H1 (cell line): ENCODE measurements at regions not wholly inside any gene's neighbourhood (a gene's known extent, or its start where the extent isn't known, plus 50 kb on each side); places are given as distances from the start of the nearest gene placed in this dataset.

ENCODE experiments used
- CTCF ChIA-PET: fragments of 300-600 bp; sonication (Branson Sonifier 250); formaldehyde crosslinking; loops from one replicate; lab custom pipeline; 2021; ENCODE audit not compliant: partially characterized antibody; lab: Charles Lee
- POLR2A ChIA-PET: fragments of 300-600 bp; sonication (Branson Sonifier 250); formaldehyde crosslinking; loops from one replicate; lab custom pipeline; 2021; ENCODE audit warnings: inconsistent platforms; ENCODE audit not compliant: partially characterized antibody; lab: Charles Lee
- DNase-seq, 2 experiments: peaks; one replicate each; pipeline versions ENCODE4 v3.0.0 to v3.0.0-alpha.2; 2010 to 2022; ENCODE audit warnings: low spot score in 2 of 2, low read depth in 1 of 2, mixed read lengths in 1 of 2
- FAIRE-seq: peaks from 2 replicates; lab custom pipeline; 2011; peaks lifted over from hg19 to GRCh38; lab: Jason Lieb, UNC
- H2AFZ ChIP-seq: 2 replicates; pipeline ENCODE4 v1.8.1; 2012; ENCODE audit warnings: low read length, inconsistent platforms
- H2AK5ac ChIP-seq: 2 replicates; pipeline ENCODE4 v1.6.1; 2013; ENCODE audit warnings: low read depth, low read length
- H2BK120ac ChIP-seq: replicated peaks from 2 replicates; pipeline ENCODE3; 2013; ENCODE audit warnings: low read depth, low read length, inconsistent platforms
- H2BK12ac ChIP-seq: 2 replicates; pipeline ENCODE4 v1.6.1; 2013; ENCODE audit warnings: low read depth, low read length
- H2BK15ac ChIP-seq: 2 replicates; pipeline ENCODE4 v1.6.1; 2013; ENCODE audit warnings: low read length
- H2BK20ac ChIP-seq: 2 replicates; pipeline ENCODE4 v1.6.1; 2013; ENCODE audit warnings: low read length
- H2BK5ac ChIP-seq: 2 replicates; pipeline ENCODE4 v1.6.1; 2013; ENCODE audit warnings: low read depth, low read length
- H3K14ac ChIP-seq: 2 replicates; pipeline ENCODE4 v1.6.1; 2013; ENCODE audit warnings: inconsistent platforms; ENCODE audit not compliant: insufficient read length
- H3K18ac ChIP-seq: 2 replicates; pipeline ENCODE4 v1.6.1; 2013; ENCODE audit warnings: low read length; ENCODE audit errors: extremely low read depth
- H3K23ac ChIP-seq: 2 replicates; pipeline ENCODE4 v1.6.1; 2013; ENCODE audit warnings: inconsistent platforms; ENCODE audit not compliant: insufficient read length
- H3K23me2 ChIP-seq: 2 replicates; pipeline ENCODE4 v1.6.1; 2013; ENCODE audit warnings: low read depth, low read length
- H3K27ac ChIP-seq: 2 replicates; pipeline ENCODE4 v1.6.1; 2011; ENCODE audit warnings: low read depth, low read length, inconsistent platforms
- H3K27me3 ChIP-seq, 4 experiments: replicated peaks in 1 of 4; 1 replicate in 1 of 4; 2 replicates in 3 of 4; pipeline versions ENCODE4 v1.6.1 to v1.8.1; 2011 to 2013; ENCODE audit warnings: low read length in 3 of 4, mild to moderate bottlenecking in 3 of 4, inconsistent platforms in 2 of 4, mixed read lengths in 2 of 4, moderate library complexity in 1 of 4; ENCODE audit not compliant: control insufficient read depth in 3 of 4, insufficient read depth in 3 of 4; ENCODE audit errors: extremely low read depth in 1 of 4
- H3K36me3 ChIP-seq, 4 experiments: 2 replicates each; pipeline versions ENCODE4 v1.6.1 to v1.8.1; 2011 to 2013; ENCODE audit warnings: mild to moderate bottlenecking in 4 of 4, low read length in 3 of 4, moderate library complexity in 2 of 4, control low read depth in 1 of 4, inconsistent platforms in 1 of 4; ENCODE audit not compliant: insufficient read depth in 4 of 4, control insufficient read depth in 2 of 4
- H3K4ac ChIP-seq: replicated peaks from 2 replicates; pipeline ENCODE3; 2013; ENCODE audit warnings: low read length, low read depth, mixed read lengths, inconsistent platforms; ENCODE audit not compliant: insufficient read length
- H3K4me1 ChIP-seq, 4 experiments: replicated peaks in 1 of 4; 1 replicate in 1 of 4; 2 replicates in 3 of 4; pipeline versions ENCODE4 v1.6.1 to v1.8.1; 2011 to 2013; ENCODE audit warnings: low read length in 3 of 4, inconsistent platforms in 2 of 4, mixed read lengths in 1 of 4; ENCODE audit not compliant: insufficient read depth in 4 of 4, control insufficient read depth in 3 of 4
- H3K4me2 ChIP-seq, 2 experiments: 2 replicates each; pipeline versions ENCODE4 v1.6.1 to v1.8.1; 2011 to 2013; ENCODE audit warnings: low read depth in 2 of 2, low read length in 2 of 2, control low read depth in 1 of 2, inconsistent platforms in 1 of 2, mild to moderate bottlenecking in 1 of 2; ENCODE audit not compliant: insufficient read depth in 1 of 2
- H3K4me3 ChIP-seq, 4 experiments: fragments of 200-600, 300-600 bp in 1 of 4; sonication (generic), shearing (Covaris generic), sonication (Bioruptor Twin) in 1 of 4; 2 replicates each; pipeline versions ENCODE4 v1.5.1 to v1.8.1; 2011 to 2016; ENCODE audit warnings: low read length in 4 of 4, low read depth in 3 of 4, control low read depth in 2 of 4, inconsistent platforms in 2 of 4, mild to moderate bottlenecking in 2 of 4, mixed read lengths in 1 of 4, moderate library complexity in 1 of 4; ENCODE audit not compliant: insufficient read depth in 2 of 4; ENCODE audit errors: extremely low read depth in 1 of 4
- H3K56ac ChIP-seq: replicated peaks from 2 replicates; pipeline ENCODE3; 2013; ENCODE audit warnings: low read depth, mild to moderate bottlenecking, mixed read lengths, low read length, inconsistent platforms; ENCODE audit not compliant: insufficient read length
- H3K79me1 ChIP-seq: 2 replicates; pipeline ENCODE4 v1.6.1; 2013; ENCODE audit warnings: low read depth, low read length, control low read depth
- H3K79me2 ChIP-seq, 2 experiments: 2 replicates each; pipeline versions ENCODE4 v1.6.1 to v1.8.1; 2012 to 2013; ENCODE audit warnings: low read length in 2 of 2, mild to moderate bottlenecking in 2 of 2, inconsistent platforms in 1 of 2; ENCODE audit not compliant: insufficient read depth in 2 of 2, control insufficient read depth in 1 of 2
- H3K9ac ChIP-seq, 4 experiments: replicated peaks in 1 of 4; 1 replicate in 1 of 4; 2 replicates in 3 of 4; pipeline versions ENCODE4 v1.6.1 to v1.8.1; 2011 to 2013; ENCODE audit warnings: low read depth in 3 of 4, low read length in 3 of 4, control low read depth in 2 of 4, mild to moderate bottlenecking in 2 of 4, moderate library complexity in 2 of 4, inconsistent platforms in 1 of 4; ENCODE audit errors: extremely low read depth in 1 of 4
- H3K9me3 ChIP-seq, 2 experiments: 2 replicates each; pipeline versions ENCODE4 v1.6.1 to v1.8.1; 2012 to 2013; ENCODE audit warnings: mild to moderate bottlenecking in 2 of 2, moderate library complexity in 2 of 2, control low read depth in 1 of 2, inconsistent platforms in 1 of 2, low read depth in 1 of 2, low read length in 1 of 2, mixed read lengths in 1 of 2; ENCODE audit not compliant: insufficient read depth in 2 of 2
- H4K20me1 ChIP-seq, 2 experiments: replicated peaks in 1 of 2; 2 replicates each; pipeline versions ENCODE3 to v1.8.1; 2011 to 2013; ENCODE audit warnings: inconsistent platforms in 2 of 2, low read length in 2 of 2, mild to moderate bottlenecking in 1 of 2; ENCODE audit not compliant: insufficient read depth in 2 of 2, control insufficient read depth in 1 of 2
- H4K5ac ChIP-seq: 2 replicates; pipeline ENCODE4 v1.6.1; 2013; ENCODE audit warnings: low read length, low read depth, mixed read lengths, inconsistent platforms; ENCODE audit not compliant: insufficient read length
- H4K8ac ChIP-seq: 2 replicates; pipeline ENCODE4 v1.8.0; 2013; ENCODE audit warnings: mild to moderate bottlenecking, moderate library complexity, low read length, inconsistent platforms; ENCODE audit not compliant: insufficient read depth; ENCODE audit errors: extremely low read depth
- H4K91ac ChIP-seq: replicated peaks from 2 replicates; pipeline ENCODE3; 2013; ENCODE audit warnings: low read length, mixed read lengths, inconsistent platforms; ENCODE audit not compliant: insufficient read length
- BRCA1 ChIP-seq: IDR thresholded peaks from 2 replicates; pipeline ENCODE4 v1.6.1; 2012; ENCODE audit warnings: low read depth, low read length, improper control_type of control experiment
- EZH2 ChIP-seq: fragments of 200-600 bp; sonication (generic); IDR thresholded peaks from 2 replicates; pipeline ENCODE4 v1.7.1; 2012; ENCODE audit warnings: low read depth, mild to moderate bottlenecking, moderate library complexity, low read length, inconsistent platforms; ENCODE audit not compliant: severe bottlenecking
- KDM4A ChIP-seq: IDR thresholded peaks from one replicate; pipeline ENCODE4 v1.7.1; 2012; ENCODE audit warnings: low read depth, mild to moderate bottlenecking, moderate library complexity, low read length, inconsistent platforms; ENCODE audit not compliant: severe bottlenecking
- NANOG ChIP-seq: IDR thresholded peaks from 2 replicates; pipeline ENCODE4 v1.6.1; 2011; ENCODE audit warnings: low read length, low read depth, mild to moderate bottlenecking, inconsistent platforms; ENCODE audit not compliant: insufficient read depth, poor library complexity, severe bottlenecking
- NRF1 ChIP-seq: IDR thresholded peaks from 2 replicates; pipeline ENCODE4 v1.6.1; 2011; ENCODE audit warnings: mild to moderate bottlenecking, low read depth, low read length, improper control_type of control experiment
- POLR2AphosphoS5 ChIP-seq: IDR thresholded peaks from 2 replicates; pipeline ENCODE4 v1.6.1; 2011; ENCODE audit warnings: low read depth, low read length
- SP4 ChIP-seq: IDR thresholded peaks from 2 replicates; pipeline ENCODE4 v1.6.1; 2012; ENCODE audit warnings: low read length, inconsistent platforms
- WGBS, 2 experiments: shearing (Covaris generic) in 1 of 2; methylation state at CpG; one replicate each; pipeline versions ENCODE4 v1.1.6 to v1.1.7; 2013 to 2015; ENCODE audit warnings: low lambda C conversion rate in 2 of 2, mixed read lengths in 2 of 2, inconsistent platforms in 1 of 2, low coverage in 1 of 2, missing lambda C conversion rate in 1 of 2; ENCODE audit not compliant: insufficient replicate concordance in 2 of 2, insufficient coverage in 1 of 2, insufficient read length in 1 of 2; ENCODE audit errors: extremely low coverage in 1 of 2, missing lambda C conversion rate in 1 of 2; 5-methylcytosine and 5-hydroxymethylcytosine counted together
- TF ChIP-seq, protein P1 (sequence below), 3 experiments: IDR thresholded peaks; 1 replicate in 2 of 3; 2 replicates in 1 of 3; pipeline versions ENCODE4 v1.5.1 to v1.6.1; 2011; ENCODE audit warnings: low read length in 3 of 3, mild to moderate bottlenecking in 3 of 3, inconsistent platforms in 2 of 3, low read depth in 1 of 3, moderate library complexity in 1 of 3; ENCODE audit not compliant: insufficient read depth in 1 of 3; ENCODE audit errors: control extremely low read depth in 1 of 3

DNA sequence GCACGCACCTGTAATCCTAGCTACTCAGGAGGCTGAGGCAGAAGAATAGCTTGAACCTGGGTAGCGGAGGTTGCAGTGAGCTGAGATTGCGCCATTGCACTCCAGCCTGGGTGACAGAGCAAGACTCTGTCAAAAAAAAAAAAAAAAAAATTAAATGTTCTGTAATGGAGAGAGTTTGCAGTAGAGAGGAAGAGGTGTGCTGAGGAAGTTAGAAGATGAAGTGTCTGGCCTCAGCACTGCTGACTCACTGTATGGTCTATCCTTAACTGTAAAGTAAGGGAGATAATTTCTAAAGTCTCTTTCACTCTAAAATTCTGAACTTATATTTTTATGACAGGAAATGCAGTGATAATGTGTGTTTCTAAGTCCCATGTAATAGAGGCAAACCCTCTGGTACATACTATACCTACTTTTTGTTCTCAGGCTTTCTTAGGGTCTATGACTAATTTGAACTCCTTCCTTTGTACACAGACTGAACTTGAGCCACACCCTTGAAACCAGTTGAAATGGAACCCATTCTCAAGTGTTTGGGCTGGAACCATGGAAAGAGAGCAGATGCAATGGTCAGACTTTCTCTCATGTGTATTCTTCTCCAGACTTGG, 278.1 kb upstream of the FAR2 start:
- Histone ChIP-seq H4K5ac (no peak overlapping the region), H3K27ac (no peak overlapping the region), H3K36me3 (no peaks in the 10 kb centered on the region), H4K20me1 (no peaks in the 10 kb centered on the region), H3K18ac (no peak overlapping the region), H3K79me2 (no peaks in the 10 kb centered on the region), H3K4me2 (no peak overlapping the region), H2AFZ (no peak overlapping the region), H2BK120ac (no peak overlapping the region), H3K79me1 (no peaks in the 10 kb centered on the region), H3K4me1 (peaks cover 0 to 4% (median 1%) of the 10 kb centered on the region in 4 experiments; a peak in 3 of 7 replicates), H2BK20ac (no peak overlapping the region), H3K9me3 (no peaks in the 10 kb centered on the region), H2BK5ac (no peak overlapping the region), H3K23ac (no peak overlapping the region), H3K56ac (no peak overlapping the region), H2AK5ac (no peak overlapping the region), H3K23me2 (no peaks in the 10 kb centered on the region), H4K8ac (no peak overlapping the region), H2BK15ac (no peak overlapping the region), H3K14ac (no peak overlapping the region), H4K91ac (no peak overlapping the region), H3K4ac (no peak overlapping the region), H3K4me3 (no peak overlapping the region), H2BK12ac (no peak overlapping the region), H3K27me3 (peaks cover 0 to 3% (median under 1%) of the 10 kb centered on the region in 4 experiments; a peak in 3 of 7 replicates), H3K9ac (no peak overlapping the region)
- CTCF ChIA-PET, result interaction anchor here (1.5 kb wide), 1 partner anchor 275 kb away, joined by 5 read pairs; no protein-coding TSS in a partner anchor
- POLR2A ChIA-PET, result no interaction called here
- 60% methylated on average over 3 of the region's 3 CpGs; no CpG with 5 or more reads in 1 of the 2 experiments for WGBS, 2 experiments
- no peak for FAIRE-seq
- DNase-seq, result no peak
- TF ChIP-seq NANOG, result no peak
- TF ChIP-seq BRCA1, result no peak
- TF ChIP-seq EZH2, result no peak
- TF ChIP-seq NRF1, result no peak
- TF ChIP-seq, protein P1, sequence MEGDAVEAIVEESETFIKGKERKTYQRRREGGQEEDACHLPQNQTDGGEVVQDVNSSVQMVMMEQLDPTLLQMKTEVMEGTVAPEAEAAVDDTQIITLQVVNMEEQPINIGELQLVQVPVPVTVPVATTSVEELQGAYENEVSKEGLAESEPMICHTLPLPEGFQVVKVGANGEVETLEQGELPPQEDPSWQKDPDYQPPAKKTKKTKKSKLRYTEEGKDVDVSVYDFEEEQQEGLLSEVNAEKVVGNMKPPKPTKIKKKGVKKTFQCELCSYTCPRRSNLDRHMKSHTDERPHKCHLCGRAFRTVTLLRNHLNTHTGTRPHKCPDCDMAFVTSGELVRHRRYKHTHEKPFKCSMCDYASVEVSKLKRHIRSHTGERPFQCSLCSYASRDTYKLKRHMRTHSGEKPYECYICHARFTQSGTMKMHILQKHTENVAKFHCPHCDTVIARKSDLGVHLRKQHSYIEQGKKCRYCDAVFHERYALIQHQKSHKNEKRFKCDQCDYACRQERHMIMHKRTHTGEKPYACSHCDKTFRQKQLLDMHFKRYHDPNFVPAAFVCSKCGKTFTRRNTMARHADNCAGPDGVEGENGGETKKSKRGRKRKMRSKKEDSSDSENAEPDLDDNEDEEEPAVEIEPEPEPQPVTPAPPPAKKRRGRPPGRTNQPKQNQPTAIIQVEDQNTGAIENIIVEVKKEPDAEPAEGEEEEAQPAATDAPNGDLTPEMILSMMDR (IDR thresholded peaks at IDR 0.05; ENCODE audit: control extremely low read depth in 1 of 3, insufficient read depth in 1 of 3, low read depth in 1 of 3, low read length in 3 of 3), result no peak
- TF ChIP-seq KDM4A, result no peak
- no peak for TF ChIP-seq SP4
- TF ChIP-seq POLR2AphosphoS5, result no peak
